Esophagus squamous epithelium (tissue), 4 donors: ENCODE measurements at regions not wholly inside any gene's neighbourhood (a gene's known extent, or its start where the extent isn't known, plus 50 kb on each side); places are given as distances from the start of the nearest gene placed in this dataset.

Source experiments
- POLR2A ChIP-seq, 4 donors: fragments of 450-650 bp; IDR thresholded peaks; one replicate each; pipeline ENCODE4 v1.6.1; 2017; ENCODE audit warnings: antibody characterized with exemption in 4 of 4, mild to moderate bottlenecking in 4 of 4, moderate library complexity in 3 of 4
- TF ChIP-seq, protein P1 (sequence below), 6 experiments: fragments of 450-650 bp in 4 of 6; fragments of 200-600 bp in 2 of 6; sonication (generic) in 2 of 6; IDR thresholded peaks; one replicate each; pipeline ENCODE4 v1.5.1; 2016 to 2019; ENCODE audit warnings: antibody characterized with exemption in 6 of 6, mild to moderate bottlenecking in 4 of 6, moderate library complexity in 4 of 6

DNA sequence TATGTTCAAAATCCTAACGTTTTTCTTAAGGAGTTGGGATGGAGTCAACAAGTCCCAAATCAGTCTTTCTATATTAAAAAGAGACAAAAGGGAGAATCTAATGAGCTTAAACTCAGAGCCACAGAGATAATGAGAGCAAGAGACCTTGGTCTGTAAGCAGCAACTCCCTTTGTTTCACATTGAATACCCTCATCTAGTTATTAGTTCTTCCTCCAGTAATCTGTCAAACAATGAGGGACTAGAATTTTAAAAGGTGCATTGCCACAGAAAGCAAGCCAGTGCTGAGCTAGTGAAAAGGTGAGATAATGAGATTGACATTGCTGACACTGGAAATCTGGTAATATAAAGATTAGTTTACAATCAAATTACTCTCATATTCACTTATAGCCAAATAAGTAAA, 718.6 kb downstream of the DACH1 start:
- TF ChIP-seq, protein P1, sequence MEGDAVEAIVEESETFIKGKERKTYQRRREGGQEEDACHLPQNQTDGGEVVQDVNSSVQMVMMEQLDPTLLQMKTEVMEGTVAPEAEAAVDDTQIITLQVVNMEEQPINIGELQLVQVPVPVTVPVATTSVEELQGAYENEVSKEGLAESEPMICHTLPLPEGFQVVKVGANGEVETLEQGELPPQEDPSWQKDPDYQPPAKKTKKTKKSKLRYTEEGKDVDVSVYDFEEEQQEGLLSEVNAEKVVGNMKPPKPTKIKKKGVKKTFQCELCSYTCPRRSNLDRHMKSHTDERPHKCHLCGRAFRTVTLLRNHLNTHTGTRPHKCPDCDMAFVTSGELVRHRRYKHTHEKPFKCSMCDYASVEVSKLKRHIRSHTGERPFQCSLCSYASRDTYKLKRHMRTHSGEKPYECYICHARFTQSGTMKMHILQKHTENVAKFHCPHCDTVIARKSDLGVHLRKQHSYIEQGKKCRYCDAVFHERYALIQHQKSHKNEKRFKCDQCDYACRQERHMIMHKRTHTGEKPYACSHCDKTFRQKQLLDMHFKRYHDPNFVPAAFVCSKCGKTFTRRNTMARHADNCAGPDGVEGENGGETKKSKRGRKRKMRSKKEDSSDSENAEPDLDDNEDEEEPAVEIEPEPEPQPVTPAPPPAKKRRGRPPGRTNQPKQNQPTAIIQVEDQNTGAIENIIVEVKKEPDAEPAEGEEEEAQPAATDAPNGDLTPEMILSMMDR (IDR thresholded peaks at IDR 0.05), result no peak
- no peak for TF ChIP-seq POLR2A (IDR thresholded peaks at IDR 0.05)
